Activated T-cell treated with anti-CD3 and anti-CD28 coated beads, Interleukin-2, amount 50 U/mL, for 72 hours (primary cell): ENCODE measurements at regions not wholly inside any gene's neighbourhood (a gene's known extent, or its start where the extent isn't known, plus 50 kb on each side); places are given as distances from the start of the nearest gene placed in this dataset.

Experiments
- ATAC-seq, 2 donors: fragments of 150-1000 bp; cut with Tn5 transposase; replicated peaks in 1 of 2; 2 replicates each; pipeline ENCODE4 v1.10.0; 2021; ENCODE audit warnings: moderate library complexity in 2 of 2, mild to moderate bottlenecking in 1 of 2
- DNase-seq, 2 donors: peaks; one replicate each; pipeline ENCODE4 v3.0.0; 2021 to 2022; ENCODE audit warnings: mixed read lengths in 1 of 2
- H3K27ac Mint-ChIP-seq: one replicate; pipeline ENCODE4 v1.8.0; 2022; ENCODE audit warnings: mild to moderate bottlenecking, moderate library complexity, mixed read lengths
- H3K27me3 Mint-ChIP-seq: one replicate; pipeline ENCODE4 v1.8.0; 2022; ENCODE audit warnings: low read depth, mixed read lengths
- H3K36me3 Mint-ChIP-seq, 2 donors: one replicate each; pipeline ENCODE4 v1.8.0; 2022; ENCODE audit warnings: mixed read lengths in 2 of 2, mild to moderate bottlenecking in 1 of 2; ENCODE audit not compliant: insufficient read depth in 2 of 2
- H3K4me1 Mint-ChIP-seq: one replicate; pipeline ENCODE4 v1.8.0; 2022; ENCODE audit warnings: low read depth, mixed read lengths
- H3K4me3 Mint-ChIP-seq, 2 donors: one replicate each; pipeline ENCODE4 v1.8.0; 2022; ENCODE audit warnings: mild to moderate bottlenecking in 2 of 2, mixed read lengths in 2 of 2, moderate library complexity in 2 of 2
- H3K9me3 Mint-ChIP-seq, 2 donors: one replicate each; pipeline ENCODE4 v1.8.0; 2022; ENCODE audit warnings: mixed read lengths in 2 of 2

- no peaks in the 10 kb centered on the region for H3K27me3 Mint-ChIP-seq
- H3K4me3 Mint-ChIP-seq, result no peak overlapping the region
- no peaks in the 10 kb centered on the region for H3K36me3 Mint-ChIP-seq
- ATAC-seq (no peak), DNase-seq (no peak)
- no peak overlapping the region for H3K27ac Mint-ChIP-seq
- peaks cover 1 to 3% of the 10 kb centered on the region in 2 donors for H3K9me3 Mint-ChIP-seq
- no peaks in the 10 kb centered on the region for H3K4me1 Mint-ChIP-seq
These were observed 326.0 kb upstream of the ONECUT1 start for GRCh38 chr15:53116169-53116568.

GRCh38 chr15:53115563-53115962 lies 325.4 kb upstream of the ONECUT1 start:
- Mint-ChIP-seq H3K27me3 (no peaks in the 10 kb centered on the region), H3K27ac (no peak overlapping the region), H3K36me3 (no peaks in the 10 kb centered on the region), H3K4me1 (no peaks in the 10 kb centered on the region), H3K4me3 (no peak overlapping the region), H3K9me3 (peaks cover 1 to 3% of the 10 kb centered on the region in 2 donors)
- DNase-seq (no peak), ATAC-seq (no peak)

GRCh38 chr15:53114960-53115359 lies 324.8 kb upstream of the ONECUT1 start:
- no peaks in the 10 kb centered on the region for H3K36me3 Mint-ChIP-seq

GRCh38 chr15:53110999-53111398 lies 320.9 kb upstream of the ONECUT1 start:
- no peaks in the 10 kb centered on the region for H3K9me3 Mint-ChIP-seq
- DNase-seq (no peak), ATAC-seq (no peak)
- no peak overlapping the region for H3K27ac Mint-ChIP-seq
- H3K27me3 Mint-ChIP-seq, result no peaks in the 10 kb centered on the region
- no peaks in the 10 kb centered on the region for H3K36me3 Mint-ChIP-seq
- no peak overlapping the region for H3K4me3 Mint-ChIP-seq
- H3K4me1 Mint-ChIP-seq, result no peaks in the 10 kb centered on the region

More at GRCh38 chr15:53114960-53115359, 324.8 kb upstream of the ONECUT1 start:
- no peaks in the 10 kb centered on the region for H3K27me3 Mint-ChIP-seq
- no peak overlapping the region for H3K4me3 Mint-ChIP-seq
- ATAC-seq, result no peak
- no peaks in the 10 kb centered on the region for H3K4me1 Mint-ChIP-seq
- H3K27ac Mint-ChIP-seq, result no peak overlapping the region
- DNase-seq, result no peak
- H3K9me3 Mint-ChIP-seq, result peaks cover 1 to 3% of the 10 kb centered on the region in 2 donors

- ATAC-seq, result no peak
- no peaks in the 10 kb centered on the region for H3K4me1 Mint-ChIP-seq
- DNase-seq, result no peak
- no peak overlapping the region for H3K27ac Mint-ChIP-seq
- H3K27me3 Mint-ChIP-seq, result no peaks in the 10 kb centered on the region
- H3K4me3 Mint-ChIP-seq, result no peak overlapping the region
- H3K36me3 Mint-ChIP-seq, result no peaks in the 10 kb centered on the region
- no peaks in the 10 kb centered on the region for H3K9me3 Mint-ChIP-seq
These were observed 318.2 kb upstream of the ONECUT1 start for GRCh38 chr15:53108319-53108718.

- Mint-ChIP-seq H3K4me1 (no peaks in the 10 kb centered on the region), H3K36me3 (no peaks in the 10 kb centered on the region), H3K27ac (no peak overlapping the region), H3K4me3 (no peak overlapping the region), H3K27me3 (no peaks in the 10 kb centered on the region), H3K9me3 (no peaks in the 10 kb centered on the region)
- DNase-seq (no peak), ATAC-seq (no peak)
These were observed 317.7 kb upstream of the ONECUT1 start for GRCh38 chr15:53107855-53108254.

- Mint-ChIP-seq H3K4me1 (no peaks in the 10 kb centered on the region), H3K4me3 (no peak overlapping the region), H3K27me3 (no peaks in the 10 kb centered on the region), H3K9me3 (no peaks in the 10 kb centered on the region), H3K36me3 (no peaks in the 10 kb centered on the region), H3K27ac (no peak overlapping the region)
- ATAC-seq (no peak), DNase-seq (no peak)
These were observed 316.6 kb upstream of the ONECUT1 start for GRCh38 chr15:53106505-53107286.

GRCh38 chr15:53102483-53102882 lies 312.3 kb upstream of the ONECUT1 start:
- H3K4me3 Mint-ChIP-seq, result no peak overlapping the region
- H3K9me3 Mint-ChIP-seq, result no peaks in the 10 kb centered on the region
- no peak for DNase-seq
- no peaks in the 10 kb centered on the region for H3K4me1 Mint-ChIP-seq
- no peaks in the 10 kb centered on the region for H3K27me3 Mint-ChIP-seq
- no peak for ATAC-seq
- no peaks in the 10 kb centered on the region for H3K36me3 Mint-ChIP-seq
- no peak overlapping the region for H3K27ac Mint-ChIP-seq

- H3K9me3 Mint-ChIP-seq, result peaks cover 2 to 4% of the 10 kb centered on the region in 2 donors
- H3K4me3 Mint-ChIP-seq, result no peak overlapping the region
- no peak overlapping the region for H3K27ac Mint-ChIP-seq
- ATAC-seq, result no peak
- no peaks in the 10 kb centered on the region for H3K4me1 Mint-ChIP-seq
- no peaks in the 10 kb centered on the region for H3K27me3 Mint-ChIP-seq
- no peak for DNase-seq
- no peaks in the 10 kb centered on the region for H3K36me3 Mint-ChIP-seq
These were observed 290.3 kb upstream of the ONECUT1 start for GRCh38 chr15:53080484-53080883.

GRCh38 chr15:53074221-53074620 lies 284.1 kb upstream of the ONECUT1 start:
- Mint-ChIP-seq H3K27me3 (no peaks in the 10 kb centered on the region), H3K9me3 (peaks cover 0 to 6% of the 10 kb centered on the region in 2 donors), H3K4me1 (no peaks in the 10 kb centered on the region), H3K27ac (no peak overlapping the region), H3K36me3 (no peaks in the 10 kb centered on the region), H3K4me3 (no peak overlapping the region)
- DNase-seq (no peak), ATAC-seq (no peak)

GRCh38 chr15:53072077-53072476 lies 281.9 kb upstream of the ONECUT1 start:
- H3K27ac Mint-ChIP-seq, result no peak overlapping the region
- ATAC-seq (no peak), DNase-seq (peak; percentile 0 to 6)
- no peak overlapping the region for H3K4me3 Mint-ChIP-seq
- no peaks in the 10 kb centered on the region for H3K27me3 Mint-ChIP-seq
- H3K36me3 Mint-ChIP-seq, result no peaks in the 10 kb centered on the region
- H3K4me1 Mint-ChIP-seq, result no peaks in the 10 kb centered on the region
- peaks cover 0 to 6% of the 10 kb centered on the region in 2 donors for H3K9me3 Mint-ChIP-seq

- no peaks in the 10 kb centered on the region for H3K36me3 Mint-ChIP-seq
- H3K27me3 Mint-ChIP-seq, result peaks cover 5% of the 10 kb centered on the region
- H3K9me3 Mint-ChIP-seq, result peaks cover 0 to 8% of the 10 kb centered on the region in 2 donors
- H3K4me1 Mint-ChIP-seq, result no peaks in the 10 kb centered on the region
- no peak overlapping the region for H3K27ac Mint-ChIP-seq
- H3K4me3 Mint-ChIP-seq, result no peak overlapping the region
- DNase-seq, result no peak
- no peak for ATAC-seq
These were observed 278.5 kb upstream of the ONECUT1 start for GRCh38 chr15:53068636-53069035.

GRCh38 chr15:53059273-53060043 lies 269.3 kb upstream of the ONECUT1 start:
- H3K4me3 Mint-ChIP-seq, result no peak overlapping the region
- H3K27ac Mint-ChIP-seq, result no peak overlapping the region
- H3K27me3 Mint-ChIP-seq, result no peaks in the 10 kb centered on the region
- DNase-seq (no peak), ATAC-seq (no peak)
- H3K36me3 Mint-ChIP-seq, result no peaks in the 10 kb centered on the region
- peaks cover 0 to 7% of the 10 kb centered on the region in 2 donors for H3K9me3 Mint-ChIP-seq
- H3K4me1 Mint-ChIP-seq, result no peaks in the 10 kb centered on the region
